ENCODE measurements at regions not wholly inside any gene's neighbourhood (a gene's known extent, or its start where the extent isn't known, plus 50 kb on each side); places are given as distances from the start of the nearest gene placed in this dataset.
A peak's percentile ranks its signal among the peaks of the same experiment; 100 is the strongest.
"Not testable (repeated sequence)": the region's sequence is repeated elsewhere in the genome, so short reads cannot be mapped to it uniquely, and the experiment has no call there.

DNA sequence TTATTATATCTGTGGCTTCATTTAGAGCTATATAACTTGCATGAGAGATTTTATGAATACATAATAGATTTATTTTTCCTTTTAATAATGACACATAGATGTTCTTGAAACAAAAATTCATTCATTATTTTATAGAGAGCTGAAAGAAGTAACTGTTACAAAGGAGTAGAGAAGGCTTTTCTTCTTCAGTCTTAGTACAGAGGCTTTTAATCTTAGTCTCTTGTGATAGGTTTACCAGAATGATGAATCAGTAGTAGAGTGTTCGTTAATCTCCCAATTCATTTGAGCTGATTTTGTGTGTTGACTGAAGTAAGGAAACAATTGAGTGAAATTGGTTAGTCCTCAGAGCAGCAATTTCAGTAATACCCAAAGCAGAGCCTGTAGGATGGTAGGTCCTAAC lies 1284.1 kb upstream of the ACO1 start:
- DNase-seq (ENCODE audit: low read depth): no peak

DNA sequence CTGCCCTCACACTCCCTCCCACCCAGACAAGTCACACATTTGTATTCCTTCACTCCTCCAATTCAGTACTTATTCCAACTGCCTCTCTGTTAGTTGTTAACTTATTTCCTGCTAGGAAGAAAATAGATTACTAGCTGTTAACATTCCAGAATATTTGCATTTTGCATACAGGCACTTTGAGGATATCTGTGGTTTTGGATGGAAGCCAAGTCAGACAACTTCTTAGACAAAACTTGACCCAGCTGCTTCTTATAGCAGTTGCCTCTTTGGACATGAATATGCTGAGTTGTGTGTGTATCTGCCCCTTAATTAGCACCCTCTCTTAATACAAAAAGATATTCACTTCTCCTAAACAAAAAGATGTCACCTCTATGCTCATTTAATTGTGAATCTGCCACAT lies 1280.6 kb upstream of the ACO1 start:
- no peak for DNase-seq (ENCODE audit: low read depth)

DNA sequence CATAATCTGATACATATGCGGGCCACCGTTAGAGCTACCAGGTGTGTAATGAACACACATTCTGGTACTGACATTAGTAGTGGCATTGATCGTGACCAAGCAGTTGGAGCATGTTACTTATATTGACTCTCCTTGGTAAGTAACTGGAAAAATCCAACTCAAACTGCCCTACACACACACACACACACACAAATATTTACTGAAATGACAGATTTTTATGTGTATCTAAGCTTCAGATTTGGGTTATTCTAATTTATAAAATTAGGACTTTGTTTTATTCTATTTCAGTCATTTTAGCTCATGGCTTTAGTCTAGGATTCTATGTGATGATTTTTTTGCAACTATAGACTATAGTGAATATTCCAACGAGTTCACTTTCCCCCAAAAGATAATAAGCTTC lies 1280.2 kb upstream of the ACO1 start:
- DNase-seq (ENCODE audit: low read depth): no peak

DNA sequence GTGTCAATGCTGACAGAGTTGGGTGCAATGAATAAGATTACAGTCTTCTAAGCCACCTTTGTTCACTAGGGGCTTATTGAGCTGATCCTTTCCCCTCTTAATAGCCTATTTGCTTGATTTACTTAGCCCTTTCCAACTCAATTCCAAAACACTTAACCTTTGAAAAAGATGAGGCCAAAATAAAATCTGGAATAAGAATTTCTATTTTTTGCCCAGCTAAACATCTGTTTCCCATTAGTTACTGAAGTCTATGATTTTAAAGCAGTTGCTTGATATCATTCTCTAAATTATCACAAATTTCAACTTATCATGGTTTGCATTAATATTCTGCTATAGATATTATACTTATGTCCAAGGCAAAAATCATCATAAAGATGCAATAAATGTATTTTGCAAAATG lies 1272.0 kb upstream of the ACO1 start:
- no peak for DNase-seq (ENCODE audit: low read depth)

DNA sequence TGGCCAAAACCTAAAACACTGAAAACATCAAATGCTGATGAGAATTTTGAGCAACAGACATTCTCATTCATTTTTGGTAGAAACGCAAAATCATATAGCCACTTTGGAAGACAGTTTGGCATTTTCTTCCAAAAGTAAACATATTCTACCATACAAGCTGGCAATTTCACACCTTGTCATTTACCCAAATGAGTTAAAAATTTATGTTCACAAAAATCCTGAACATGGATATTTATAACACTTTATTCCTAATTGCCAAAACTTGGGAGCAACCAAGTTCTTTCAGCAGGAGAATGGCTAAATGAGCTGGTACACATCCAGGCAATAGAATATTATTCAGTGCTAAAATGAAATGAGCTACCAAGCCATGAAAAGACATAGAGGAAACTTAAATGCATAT lies 1270.1 kb upstream of the ACO1 start:
- no peak for DNase-seq (ENCODE audit: low read depth)

DNA sequence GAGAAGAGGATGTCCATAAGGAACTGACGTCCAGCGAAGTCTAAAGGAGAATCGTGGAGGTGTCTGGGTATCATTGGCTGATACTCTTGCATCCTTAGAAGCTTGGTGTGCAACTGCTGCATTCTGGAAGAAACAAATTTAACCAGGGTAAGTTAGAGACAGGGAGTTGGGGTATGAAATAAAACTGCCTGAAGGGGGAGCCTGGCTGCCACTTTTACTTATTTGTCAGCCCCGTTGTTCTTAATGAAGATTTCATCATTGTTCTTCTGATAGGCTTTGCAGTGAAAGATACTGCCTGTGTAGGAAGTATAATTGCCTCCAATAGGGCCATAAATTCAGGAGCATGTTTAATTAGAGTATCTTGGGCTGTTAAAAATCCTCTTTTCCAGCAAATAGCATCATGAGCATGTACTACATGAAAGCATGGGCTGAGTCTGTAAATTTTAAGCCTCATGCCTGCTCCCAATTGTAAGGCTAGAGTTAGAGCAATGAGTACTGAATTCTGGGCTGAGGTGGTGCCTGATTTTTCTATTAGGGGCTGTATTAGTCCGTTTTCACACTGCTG lies 1264.5 kb upstream of the ACO1 start:
- peak; percentile 9 for DNase-seq (ENCODE audit: low read depth)

DNA sequence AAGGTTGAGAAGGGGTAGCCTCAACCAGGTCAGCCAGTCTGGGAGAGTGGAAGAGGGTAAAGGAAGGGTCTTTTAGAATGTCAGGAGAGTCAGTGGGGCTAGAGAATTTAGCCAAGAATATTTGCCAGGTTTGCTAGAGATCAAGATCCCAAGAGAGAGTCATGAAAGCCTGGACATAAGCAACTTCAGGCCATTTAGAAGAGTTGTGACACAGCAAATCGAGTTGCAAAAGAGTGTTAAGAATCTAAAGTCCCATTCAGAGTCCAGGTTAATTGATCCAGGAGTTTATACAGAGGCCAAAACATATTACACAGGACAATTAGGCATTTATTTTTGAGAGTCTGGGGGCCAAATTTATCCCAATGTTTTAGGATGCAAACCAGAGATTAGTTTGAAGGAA lies 1260.1 kb upstream of the ACO1 start:
- DNase-seq (ENCODE audit: low read depth): no peak

DNA sequence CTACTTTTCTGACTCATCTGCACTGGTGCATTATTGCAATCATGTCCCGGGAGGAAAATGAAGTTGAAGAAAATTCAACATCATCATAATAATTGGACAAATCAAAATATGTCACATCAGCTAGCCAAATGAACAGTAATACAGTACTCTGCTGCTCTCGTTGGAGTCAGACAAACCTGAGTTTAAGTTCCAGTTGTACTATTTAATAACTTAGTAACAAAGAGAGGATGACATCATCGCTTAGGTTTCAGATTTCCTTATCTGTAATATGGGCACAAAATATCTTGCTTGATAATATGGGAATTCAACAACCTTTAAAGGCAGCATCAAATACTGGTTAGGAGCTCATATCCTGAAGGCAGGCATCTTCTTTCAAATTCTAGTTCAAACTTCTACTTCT lies 1248.9 kb upstream of the ACO1 start:
- DNase-seq (ENCODE audit: low read depth): no peak

DNA sequence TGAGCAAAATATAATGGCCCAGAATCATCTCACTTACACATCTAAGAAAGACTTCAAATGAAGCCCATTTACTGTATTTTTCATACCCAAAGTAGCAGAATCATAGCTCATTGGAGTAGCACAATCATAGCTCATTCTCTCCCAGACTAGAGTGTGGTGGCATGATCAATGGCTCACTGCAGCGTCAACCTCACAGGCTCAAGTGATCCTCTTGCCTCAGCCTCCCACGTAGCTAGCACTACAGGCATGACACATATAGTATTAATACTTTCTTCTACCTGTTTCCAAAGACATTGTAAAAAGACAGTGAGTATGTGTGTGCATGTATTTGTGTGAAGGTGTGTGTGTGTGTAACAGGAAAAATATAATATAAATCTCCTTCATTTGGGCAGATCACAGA lies 1247.9 kb upstream of the ACO1 start:
- DNase-seq (ENCODE audit: low read depth): no peak

DNA sequence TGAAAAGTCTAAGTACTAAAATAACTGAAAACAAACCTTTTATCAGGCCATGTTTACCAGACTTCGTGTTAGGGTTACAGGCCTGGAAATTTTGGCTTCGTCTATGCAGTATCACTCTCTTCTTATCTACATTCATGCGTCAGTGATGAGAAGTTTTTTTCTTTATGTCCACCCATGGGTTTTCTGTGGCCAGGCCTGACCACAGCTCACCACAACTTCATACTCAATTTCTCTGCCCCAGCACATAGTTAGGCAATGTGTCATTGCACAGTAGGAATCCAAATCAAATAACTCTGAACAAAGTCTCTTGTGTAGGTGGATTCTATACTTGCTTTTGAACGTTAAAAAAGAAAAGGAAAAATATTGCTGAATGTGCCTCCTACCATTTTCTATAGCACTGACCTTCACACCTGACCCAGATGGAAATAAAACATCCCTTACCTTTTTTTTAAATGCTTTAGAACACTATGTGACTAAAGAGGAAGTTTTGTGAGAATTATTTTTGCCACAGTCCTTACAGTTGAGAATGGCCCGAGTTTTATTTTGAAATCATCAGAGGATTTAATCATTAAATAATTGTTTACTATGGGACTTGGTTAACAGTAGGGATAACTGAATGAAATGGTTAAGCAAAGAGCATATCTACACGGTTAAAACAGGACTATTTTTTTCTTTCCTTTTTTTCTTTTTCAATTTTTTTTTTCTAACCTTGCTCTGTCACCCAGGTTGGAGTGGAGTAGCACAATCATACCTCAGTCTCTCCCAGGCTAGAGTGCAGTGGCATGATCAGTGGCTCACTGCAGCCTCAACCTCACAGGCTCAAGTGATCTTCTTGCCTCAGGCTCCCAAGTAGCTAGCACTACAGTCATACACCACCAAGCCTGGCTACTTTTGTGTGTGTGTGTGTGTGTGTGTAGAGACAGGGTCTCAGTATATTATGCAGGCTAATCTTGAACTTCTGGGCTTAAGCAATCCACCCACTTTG lies 1247.0 kb upstream of the ACO1 start:
- no peak for DNase-seq (ENCODE audit: low read depth)

DNA sequence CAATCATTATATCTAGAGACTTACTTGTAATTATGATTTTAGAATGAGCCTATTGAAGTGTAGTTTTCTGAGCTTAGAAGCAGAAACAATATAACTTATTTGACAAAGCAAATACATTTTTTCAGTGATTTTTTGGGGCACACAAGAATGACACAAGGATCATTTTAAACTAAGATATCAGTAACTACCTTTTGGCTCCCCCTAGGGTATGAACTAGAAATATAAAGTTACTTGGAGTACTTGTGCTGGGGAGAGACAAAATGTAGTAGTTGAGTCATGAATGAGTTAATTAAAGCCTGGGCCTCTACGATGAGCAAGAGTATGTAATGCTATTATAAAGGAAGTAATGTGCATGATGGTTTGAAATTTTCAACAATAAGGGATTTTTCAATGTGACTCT lies 1244.1 kb upstream of the ACO1 start:
- DNase-seq (ENCODE audit: low read depth): no peak

DNA sequence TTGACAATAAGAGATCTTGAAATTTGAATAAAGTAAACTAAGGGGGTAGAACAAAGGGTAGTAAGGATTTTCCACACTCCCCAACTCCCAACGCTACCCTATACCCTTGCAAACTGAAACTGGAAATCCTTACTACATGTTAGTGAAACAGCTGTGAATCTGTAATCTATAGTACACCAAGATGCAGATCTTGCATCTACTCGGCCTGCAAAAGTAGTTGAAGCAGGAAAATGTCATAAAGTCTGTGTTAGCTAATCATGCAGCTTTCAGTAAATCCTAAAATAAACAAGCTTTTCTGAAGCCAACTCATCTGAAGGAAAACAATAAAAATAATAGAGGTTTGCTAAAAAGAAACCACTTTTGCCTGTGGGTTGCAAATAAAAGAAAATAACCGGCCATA lies 1242.0 kb upstream of the ACO1 start:
- DNase-seq (ENCODE audit: low read depth): no peak

DNA sequence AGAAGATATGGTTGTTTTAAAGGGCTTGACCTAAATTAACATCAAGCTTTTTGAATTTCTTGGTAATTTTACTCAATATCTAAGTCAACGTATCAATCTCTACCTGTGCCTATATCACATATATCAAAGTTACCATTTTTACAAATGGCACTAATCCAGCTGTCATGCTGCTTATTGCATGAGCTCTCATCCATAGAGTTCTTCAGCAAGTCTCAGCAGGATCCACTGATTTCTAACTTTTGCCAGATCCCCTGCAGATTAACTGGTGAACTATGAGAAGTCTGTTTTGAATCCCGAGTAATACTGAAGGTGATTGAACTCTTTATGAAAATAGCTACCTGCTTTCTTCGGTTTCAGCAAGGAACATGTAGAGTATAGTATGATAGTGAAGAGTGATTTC lies 1239.8 kb upstream of the ACO1 start:
- no peak for DNase-seq (ENCODE audit: low read depth)

DNA sequence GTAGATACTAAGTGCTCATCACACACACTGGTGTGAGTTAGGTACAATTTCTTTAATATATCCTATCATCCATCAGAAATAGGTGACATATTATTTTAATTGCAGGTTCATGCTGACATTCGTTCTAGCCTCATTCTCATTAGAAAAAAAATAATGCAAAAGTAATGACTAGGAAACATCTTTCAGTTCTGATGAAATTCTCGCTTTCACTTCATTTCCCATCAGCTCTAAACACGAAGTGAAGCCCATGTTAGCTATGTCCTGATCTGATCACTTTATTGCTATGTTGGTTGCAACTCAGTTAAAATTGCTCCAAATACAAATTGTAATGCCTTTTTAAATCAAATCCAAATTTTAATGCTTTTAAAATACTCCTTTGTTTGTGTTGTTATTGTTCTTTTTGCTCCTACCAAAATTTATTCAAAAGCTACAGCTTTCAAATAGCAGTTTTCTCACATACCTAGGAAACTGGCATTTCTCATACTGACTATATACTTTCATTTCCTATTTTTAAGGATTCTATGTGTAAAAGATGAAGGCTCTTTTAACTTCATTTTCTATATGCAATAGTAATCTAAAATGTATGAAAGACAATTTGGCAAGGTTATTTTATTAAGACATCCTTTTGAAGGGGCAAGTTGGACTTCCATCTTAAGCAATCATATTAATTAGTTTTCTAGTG lies 1237.8 kb upstream of the ACO1 start:
- no peak for DNase-seq (ENCODE audit: low read depth)

DNA sequence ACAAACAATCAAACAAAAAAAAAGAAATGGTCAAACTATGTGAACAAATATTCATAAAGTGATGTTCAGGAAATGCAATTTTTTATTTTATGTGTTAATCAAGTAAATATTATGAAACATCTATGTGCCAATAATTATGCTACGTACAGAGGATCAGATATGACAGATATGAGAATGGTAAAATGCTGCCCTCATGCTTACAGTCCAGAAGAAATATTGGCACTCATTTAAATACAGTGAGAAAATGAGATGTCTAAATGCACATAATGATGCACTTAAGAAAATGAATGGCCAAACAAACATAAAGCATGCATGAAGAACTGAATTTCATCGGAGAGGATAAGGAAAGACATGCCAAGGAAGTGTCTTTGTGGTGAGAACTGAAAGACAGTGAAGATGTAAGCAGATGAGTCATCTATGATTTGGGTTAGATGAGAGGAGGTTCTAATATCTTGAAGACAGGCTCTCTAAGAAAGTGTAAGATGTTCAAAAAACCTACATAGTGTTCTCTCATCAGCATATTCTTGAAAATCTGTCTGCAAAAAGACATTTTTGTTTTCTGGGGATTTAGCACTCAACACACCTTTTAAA lies 1231.1 kb upstream of the ACO1 start:
- DNase-seq (ENCODE audit: low read depth): no peak

DNA sequence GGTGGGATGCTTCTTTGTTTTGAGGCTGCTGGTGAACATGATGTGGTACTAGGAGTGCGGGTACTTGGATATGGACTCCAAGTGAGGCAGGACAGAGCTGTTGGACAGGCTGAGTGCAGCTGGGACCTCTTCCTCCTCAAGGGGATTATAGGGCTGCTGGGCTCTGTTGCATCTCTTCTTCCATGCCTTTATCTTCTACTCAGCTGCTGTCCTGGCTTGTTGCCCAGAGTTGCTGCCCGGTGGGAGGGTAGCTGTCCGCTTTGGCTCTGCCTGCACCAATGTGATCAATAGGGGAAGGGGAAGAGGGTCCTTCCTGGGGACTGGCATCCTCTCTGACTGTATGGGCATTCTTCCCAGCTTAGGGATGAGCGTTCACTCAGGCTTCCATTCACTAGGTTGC lies 1217.9 kb upstream of the ACO1 start:
- DNase-seq (ENCODE audit: low read depth): no peak

DNA sequence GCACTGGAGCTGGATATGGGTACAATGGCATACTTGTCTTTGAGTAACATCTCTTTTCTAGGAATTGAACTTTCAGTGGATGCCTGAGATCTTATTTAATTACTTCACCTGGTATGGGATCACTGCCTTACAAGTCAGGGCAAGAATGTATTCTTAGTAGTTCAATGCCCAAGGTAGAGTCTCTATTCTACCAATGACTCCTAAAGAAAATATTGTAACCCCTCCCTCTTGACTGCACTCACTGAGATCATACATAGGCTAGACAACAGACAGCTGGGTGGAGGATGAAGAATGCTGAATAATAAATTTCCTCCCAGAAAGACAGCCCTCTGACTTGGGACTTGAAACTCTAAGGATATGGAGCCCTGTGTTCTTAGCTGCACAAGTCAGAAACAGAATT lies 1216.3 kb upstream of the ACO1 start:
- no peak for DNase-seq (ENCODE audit: low read depth)

DNA sequence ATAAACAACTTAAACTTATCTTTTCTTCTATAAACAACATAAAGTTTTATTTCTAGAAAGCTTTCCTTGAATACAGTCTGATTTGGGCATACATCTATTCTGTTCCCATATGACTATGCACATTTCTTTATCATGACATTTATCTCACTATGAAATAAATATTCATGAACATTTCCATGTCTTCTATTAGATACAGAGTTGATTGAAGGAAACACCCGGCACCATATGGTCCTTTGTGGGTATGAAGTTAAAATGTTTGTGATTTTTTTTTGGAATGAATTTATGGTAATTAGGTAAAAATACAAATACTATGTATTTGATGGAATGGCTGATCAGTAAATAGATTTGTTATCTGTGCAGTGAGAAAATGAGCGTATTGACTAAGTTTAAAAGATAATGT lies 1209.8 kb upstream of the ACO1 start:
- DNase-seq (ENCODE audit: low read depth): no peak

DNA sequence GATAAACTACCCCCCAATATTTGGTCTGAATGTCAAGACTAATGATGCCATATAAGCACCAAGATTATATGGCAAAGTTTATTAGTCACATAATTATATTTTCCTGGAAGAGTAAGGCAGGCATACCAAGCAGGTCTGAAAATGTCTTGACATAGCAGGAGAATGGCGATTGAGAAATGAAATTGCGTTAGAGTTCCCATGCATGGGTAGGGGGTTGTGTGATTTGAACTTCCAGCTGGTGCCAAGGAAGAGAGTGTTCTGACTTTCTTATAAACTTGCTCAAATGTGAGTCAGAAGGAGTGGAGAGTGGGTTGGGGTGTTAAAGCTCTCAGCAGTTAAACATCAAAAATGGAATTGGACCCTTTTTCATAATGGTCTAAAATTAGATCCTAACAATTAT lies 1200.6 kb upstream of the ACO1 start:
- no peak for DNase-seq (ENCODE audit: low read depth)

DNA sequence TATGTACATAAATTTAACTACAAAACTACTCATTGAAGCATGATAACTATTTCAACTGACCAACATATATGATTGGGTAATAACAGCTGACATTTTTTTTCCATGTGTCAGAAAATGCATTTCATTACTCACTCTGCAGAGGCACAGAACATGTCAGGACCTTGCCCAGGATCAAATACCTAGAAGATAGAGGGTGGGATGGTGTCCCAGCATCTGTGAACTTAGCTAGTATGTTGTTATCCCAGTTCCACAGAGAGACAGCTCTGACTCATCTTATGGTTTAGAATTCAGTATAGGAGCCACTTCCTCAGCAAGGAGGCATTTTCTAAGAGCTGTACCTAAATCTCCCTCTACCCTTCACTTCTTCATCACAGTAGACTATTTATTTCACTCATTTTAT lies 1198.6 kb upstream of the ACO1 start:
- no peak for DNase-seq (ENCODE audit: low read depth)

DNA sequence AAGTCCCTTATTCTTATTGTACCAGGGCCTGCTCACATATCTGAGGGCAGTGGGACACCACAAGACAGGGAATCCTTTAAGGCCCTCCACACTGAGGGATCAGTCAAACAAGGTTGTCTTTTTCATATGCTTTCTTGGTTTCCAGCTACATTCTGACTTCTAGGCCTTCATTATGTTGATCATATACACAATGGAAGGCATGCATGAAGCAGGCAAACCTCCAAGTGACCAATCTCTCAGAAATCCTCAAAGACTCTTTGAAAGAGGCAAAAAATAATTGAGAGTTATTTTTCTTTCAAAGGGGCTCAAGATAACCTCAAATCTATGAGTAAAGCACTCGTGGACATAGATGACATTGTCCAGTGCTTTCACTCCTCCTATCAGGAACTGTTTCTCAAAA lies 1195.9 kb upstream of the ACO1 start:
- no peak for DNase-seq (ENCODE audit: low read depth)

DNA sequence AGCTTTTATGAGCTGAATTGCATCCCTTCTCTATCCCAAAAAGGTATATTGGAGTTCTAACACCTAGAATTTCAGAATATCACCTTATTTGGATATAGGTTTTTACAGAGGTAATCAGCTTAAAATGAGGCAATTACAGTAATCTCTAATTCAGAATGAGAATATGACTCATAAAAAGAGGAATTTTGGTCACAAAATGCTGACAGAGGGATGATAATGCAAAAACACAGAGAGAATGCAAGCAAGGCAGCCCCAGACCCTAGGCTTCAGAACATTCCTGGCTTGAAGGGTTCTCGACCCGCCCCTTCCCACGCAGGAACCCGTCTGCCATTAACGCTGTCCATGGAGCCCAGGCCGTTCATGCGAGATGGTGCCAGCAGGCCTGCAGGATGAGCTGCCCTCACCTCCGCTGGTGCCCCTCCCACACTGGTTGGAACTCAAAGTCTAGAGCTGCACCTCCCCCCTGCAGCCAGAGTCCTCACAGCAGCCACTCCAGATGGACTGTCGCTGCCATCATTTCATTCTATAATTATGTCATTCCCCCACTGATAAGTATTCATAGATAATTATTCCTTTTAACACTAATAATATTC lies 1173.4 kb upstream of the ACO1 start:
- no peak for DNase-seq (ENCODE audit: low read depth)

DNA sequence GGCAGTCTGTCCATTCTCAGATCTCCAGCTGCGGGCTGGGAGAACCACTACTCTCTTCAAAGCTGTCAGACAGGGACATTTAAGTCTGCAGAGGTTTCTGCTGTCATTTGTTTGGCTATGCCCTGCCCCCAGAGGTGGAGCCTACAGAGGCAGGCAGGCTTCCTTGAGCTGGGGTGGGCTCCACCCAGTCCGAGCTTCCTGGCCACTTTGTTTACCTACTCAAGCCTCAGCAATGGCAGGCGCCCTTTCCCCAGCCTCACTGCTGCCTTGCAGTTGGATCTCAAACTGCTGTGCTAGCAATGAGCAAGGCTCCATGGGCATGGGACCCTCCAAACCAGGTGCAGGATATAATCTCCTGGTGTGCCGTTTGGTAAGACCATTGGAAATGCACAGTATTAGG lies 1154.5 kb upstream of the ACO1 start:
- not testable (repeated sequence) for DNase-seq (ENCODE audit: low read depth)

All from stimulated activated CD4-positive, alpha-beta T cell treated with anti-CD3 and anti-CD28 coated beads, Interleukin-2, amount 100 ng/mL, for 4 hours (primary cell).